ENCODE measurements at regions not wholly inside any gene's neighbourhood (a gene's known extent, or its start where the extent isn't known, plus 50 kb on each side); places are given as distances from the start of the nearest gene placed in this dataset.

GRCh38 chr2:21431078-21431477 is 307.3 kb downstream of the TDRD15 start:
- Histone ChIP-seq H3K27ac (no peak overlapping the region), H3K4me3 (no peak overlapping the region), H3K4me1 (replicated peaks) (no peaks in the 10 kb centered on the region), H3K27me3 (replicated peaks; ENCODE audit: insufficient read depth) (no peaks in the 10 kb centered on the region), H3K36me3 (no peaks in the 10 kb centered on the region), H3K9me3 (no peaks in the 10 kb centered on the region)
- TF ChIP-seq POLR2A (IDR thresholded peaks at IDR 0.05) (no peak), CTCF (IDR thresholded peaks at IDR 0.05) (no peak), POLR2AphosphoS5 (IDR thresholded peaks at IDR 0.05) (no peak)
- intact Hi-C loops (cut with DNase I): no loop called here
- no peak for DNase-seq (ENCODE audit: low spot score)
- 93% methylated on average over 5 of the region's 5 CpGs for WGBS

GRCh38 chr2:21438949-21439348 is 315.2 kb downstream of the TDRD15 start:
- Histone ChIP-seq H3K4me3 (no peak overlapping the region), H3K9me3 (no peaks in the 10 kb centered on the region), H3K27ac (no peak overlapping the region), H3K27me3 (replicated peaks; ENCODE audit: insufficient read depth) (no peaks in the 10 kb centered on the region), H3K4me1 (replicated peaks) (no peaks in the 10 kb centered on the region), H3K36me3 (no peaks in the 10 kb centered on the region)
- no peak for DNase-seq (ENCODE audit: low spot score)
- 83% methylated on average over 3 of the region's 3 CpGs for WGBS
- intact Hi-C loops (cut with DNase I): no loop called here
- TF ChIP-seq CTCF (IDR thresholded peaks at IDR 0.05) (no peak), POLR2A (IDR thresholded peaks at IDR 0.05) (no peak), POLR2AphosphoS5 (IDR thresholded peaks at IDR 0.05) (no peak)

DNA sequence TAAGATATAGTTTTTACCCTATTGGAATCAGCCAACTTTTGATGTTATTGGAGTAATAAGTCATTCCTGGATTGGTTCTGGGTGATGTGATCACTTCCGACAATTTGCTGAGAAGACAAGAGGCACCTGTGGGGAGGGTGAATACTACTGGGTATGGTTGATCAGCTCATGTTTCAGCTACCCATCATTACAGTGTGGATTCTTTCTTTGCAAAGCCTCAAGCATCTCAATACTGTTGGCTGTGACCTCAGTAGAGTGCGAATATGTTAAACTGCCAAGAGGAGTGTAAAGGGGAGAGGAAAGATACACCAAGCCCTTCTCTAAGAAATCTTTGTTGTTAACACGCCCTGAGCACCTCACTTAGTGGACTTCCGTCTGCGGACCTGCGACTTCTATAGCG is 317.7 kb downstream of the TDRD15 start:
- intact Hi-C loops (cut with DNase I): no loop called here
- TF ChIP-seq POLR2A (IDR thresholded peaks at IDR 0.05): no peak
- no peak for TF ChIP-seq POLR2AphosphoS5 (IDR thresholded peaks at IDR 0.05)
- TF ChIP-seq CTCF (IDR thresholded peaks at IDR 0.05): no peak
- no peaks in the 10 kb centered on the region for H3K27me3 ChIP-seq (replicated peaks; ENCODE audit: insufficient read depth)
- DNase-seq (ENCODE audit: low spot score): no peak
- no peak overlapping the region for H3K4me3 ChIP-seq
- 96% methylated on average over 7 of the region's 7 CpGs for WGBS
- H3K36me3 ChIP-seq: no peaks in the 10 kb centered on the region
- no peaks in the 10 kb centered on the region for H3K9me3 ChIP-seq
- H3K27ac ChIP-seq: no peak overlapping the region
- no peaks in the 10 kb centered on the region for H3K4me1 ChIP-seq (replicated peaks)

- Histone ChIP-seq H3K4me3 (no peak overlapping the region), H3K4me1 (replicated peaks) (no peaks in the 10 kb centered on the region), H3K36me3 (no peaks in the 10 kb centered on the region), H3K9me3 (no peaks in the 10 kb centered on the region), H3K27me3 (replicated peaks; ENCODE audit: insufficient read depth) (no peaks in the 10 kb centered on the region), H3K27ac (no peak overlapping the region)
- 41% methylated on average over 5 of the region's 5 CpGs for WGBS
- DNase-seq (ENCODE audit: low spot score): no peak
- TF ChIP-seq POLR2AphosphoS5 (IDR thresholded peaks at IDR 0.05): no peak
- TF ChIP-seq POLR2A (IDR thresholded peaks at IDR 0.05): no peak
- TF ChIP-seq CTCF (IDR thresholded peaks at IDR 0.05): no peak
- intact Hi-C loops (cut with DNase I): no loop called here
Observed at GRCh38 chr2:21443494-21444105, 319.8 kb downstream of the TDRD15 start.

- intact Hi-C loops (cut with DNase I): no loop called here
- Histone ChIP-seq H3K36me3 (no peaks in the 10 kb centered on the region), H3K9me3 (no peaks in the 10 kb centered on the region), H3K4me3 (no peak overlapping the region), H3K27me3 (replicated peaks; ENCODE audit: insufficient read depth) (no peaks in the 10 kb centered on the region), H3K27ac (no peak overlapping the region), H3K4me1 (replicated peaks) (no peaks in the 10 kb centered on the region)
- no peak for TF ChIP-seq CTCF (IDR thresholded peaks at IDR 0.05)
- TF ChIP-seq POLR2A (IDR thresholded peaks at IDR 0.05): no peak
- TF ChIP-seq POLR2AphosphoS5 (IDR thresholded peaks at IDR 0.05): no peak
- no peak for DNase-seq (ENCODE audit: low spot score)
- WGBS: 63% methylated on average over 4 of the region's 4 CpGs
Observed at GRCh38 chr2:21449881-21450280, 326.1 kb downstream of the TDRD15 start.
